Neural crest cell (in vitro differentiated cells): ENCODE measurements at regions not wholly inside any gene's neighbourhood (a gene's known extent, or its start where the extent isn't known, plus 50 kb on each side); places are given as distances from the start of the nearest gene placed in this dataset.

Source experiments
- DNase-seq: peaks from one replicate; pipeline ENCODE4 v3.0.0; 2021; ENCODE audit warnings: low read depth, mixed read lengths, low spot score
- H3K27ac Mint-ChIP-seq: one replicate; pipeline ENCODE4 v1.8.0; 2021; ENCODE audit warnings: mild to moderate bottlenecking, mixed read lengths; ENCODE audit not compliant: unreplicated experiment
- H3K27me3 Mint-ChIP-seq: 2 replicates; pipeline ENCODE4 v1.8.0; 2021; ENCODE audit warnings: low read depth, mild to moderate bottlenecking, mixed read lengths
- H3K36me3 Mint-ChIP-seq: 2 replicates; pipeline ENCODE4 v1.8.0; 2021; ENCODE audit warnings: low read depth, mild to moderate bottlenecking, mixed read lengths
- H3K4me1 Mint-ChIP-seq: 2 replicates; pipeline ENCODE4 v1.8.0; 2021; ENCODE audit warnings: mixed read lengths
- H3K4me3 Mint-ChIP-seq: one replicate; pipeline ENCODE4 v1.8.0; 2021; ENCODE audit warnings: mild to moderate bottlenecking, mixed read lengths
- H3K9me3 Mint-ChIP-seq: 2 replicates; pipeline ENCODE4 v1.8.0; 2021; ENCODE audit warnings: mixed read lengths
- TF ChIP-seq, protein P1 (sequence below): fragments of 200-600 bp; sonication (generic); conservative IDR thresholded peaks from 2 replicates; pipeline ENCODE4 v1.5.0; 2021; ENCODE audit warnings: antibody characterized with exemption, mild to moderate bottlenecking

DNA sequence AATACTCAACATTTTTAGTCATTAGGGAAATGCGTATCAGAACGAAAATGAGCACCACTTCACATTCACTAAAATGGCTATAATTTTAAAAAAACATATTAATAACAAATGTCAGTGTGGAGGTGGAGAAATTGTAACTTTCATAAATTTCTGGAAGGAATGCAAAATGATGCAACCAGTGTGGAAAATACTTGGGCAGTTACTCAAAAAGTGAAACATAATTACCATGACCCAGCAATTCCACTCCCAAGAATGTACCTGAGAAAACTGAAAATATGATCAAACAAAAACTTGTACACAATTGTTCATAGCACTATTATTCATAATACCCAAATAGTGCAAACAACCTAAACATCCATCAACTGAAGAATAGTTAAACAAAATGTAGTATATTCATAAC lies 76.1 kb upstream of the FAM241A start:
- no peaks in the 10 kb centered on the region for H3K36me3 Mint-ChIP-seq
- H3K4me1 Mint-ChIP-seq, result no peaks in the 10 kb centered on the region
- no peak overlapping the region for H3K27ac Mint-ChIP-seq
- no peak overlapping the region for H3K4me3 Mint-ChIP-seq
- no peaks in the 10 kb centered on the region for H3K27me3 Mint-ChIP-seq
- no peak for DNase-seq
- TF ChIP-seq, protein P1, sequence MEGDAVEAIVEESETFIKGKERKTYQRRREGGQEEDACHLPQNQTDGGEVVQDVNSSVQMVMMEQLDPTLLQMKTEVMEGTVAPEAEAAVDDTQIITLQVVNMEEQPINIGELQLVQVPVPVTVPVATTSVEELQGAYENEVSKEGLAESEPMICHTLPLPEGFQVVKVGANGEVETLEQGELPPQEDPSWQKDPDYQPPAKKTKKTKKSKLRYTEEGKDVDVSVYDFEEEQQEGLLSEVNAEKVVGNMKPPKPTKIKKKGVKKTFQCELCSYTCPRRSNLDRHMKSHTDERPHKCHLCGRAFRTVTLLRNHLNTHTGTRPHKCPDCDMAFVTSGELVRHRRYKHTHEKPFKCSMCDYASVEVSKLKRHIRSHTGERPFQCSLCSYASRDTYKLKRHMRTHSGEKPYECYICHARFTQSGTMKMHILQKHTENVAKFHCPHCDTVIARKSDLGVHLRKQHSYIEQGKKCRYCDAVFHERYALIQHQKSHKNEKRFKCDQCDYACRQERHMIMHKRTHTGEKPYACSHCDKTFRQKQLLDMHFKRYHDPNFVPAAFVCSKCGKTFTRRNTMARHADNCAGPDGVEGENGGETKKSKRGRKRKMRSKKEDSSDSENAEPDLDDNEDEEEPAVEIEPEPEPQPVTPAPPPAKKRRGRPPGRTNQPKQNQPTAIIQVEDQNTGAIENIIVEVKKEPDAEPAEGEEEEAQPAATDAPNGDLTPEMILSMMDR, result no peak
- H3K9me3 Mint-ChIP-seq, result peaks cover 7% of the 10 kb centered on the region

DNA sequence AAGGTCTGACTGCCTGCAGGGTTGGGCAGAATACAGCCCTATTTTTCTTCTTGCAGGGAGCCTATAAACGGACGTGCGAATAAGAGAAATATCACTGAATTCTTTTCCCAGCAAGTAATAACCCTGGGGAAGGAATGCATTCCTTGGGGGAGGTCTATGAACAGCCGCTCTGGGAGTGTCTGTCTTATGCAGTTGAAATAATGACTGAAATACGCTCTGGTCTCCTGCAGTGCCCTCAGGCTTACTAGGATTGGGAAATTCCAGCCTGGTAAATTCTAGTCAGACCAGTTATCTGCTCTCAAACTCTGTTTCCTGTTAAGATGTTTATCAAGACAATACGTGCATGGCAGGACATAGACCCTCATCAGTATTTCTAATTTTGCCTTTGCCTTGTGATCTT lies 72.1 kb upstream of the FAM241A start:
- Mint-ChIP-seq H3K27me3 (no peaks in the 10 kb centered on the region), H3K36me3 (no peaks in the 10 kb centered on the region), H3K9me3 (peaks cover 9% of the 10 kb centered on the region), H3K4me1 (no peaks in the 10 kb centered on the region), H3K4me3 (no peak overlapping the region), H3K27ac (no peak overlapping the region)
- no peak for DNase-seq
- TF ChIP-seq, protein P1, result no peak

DNA sequence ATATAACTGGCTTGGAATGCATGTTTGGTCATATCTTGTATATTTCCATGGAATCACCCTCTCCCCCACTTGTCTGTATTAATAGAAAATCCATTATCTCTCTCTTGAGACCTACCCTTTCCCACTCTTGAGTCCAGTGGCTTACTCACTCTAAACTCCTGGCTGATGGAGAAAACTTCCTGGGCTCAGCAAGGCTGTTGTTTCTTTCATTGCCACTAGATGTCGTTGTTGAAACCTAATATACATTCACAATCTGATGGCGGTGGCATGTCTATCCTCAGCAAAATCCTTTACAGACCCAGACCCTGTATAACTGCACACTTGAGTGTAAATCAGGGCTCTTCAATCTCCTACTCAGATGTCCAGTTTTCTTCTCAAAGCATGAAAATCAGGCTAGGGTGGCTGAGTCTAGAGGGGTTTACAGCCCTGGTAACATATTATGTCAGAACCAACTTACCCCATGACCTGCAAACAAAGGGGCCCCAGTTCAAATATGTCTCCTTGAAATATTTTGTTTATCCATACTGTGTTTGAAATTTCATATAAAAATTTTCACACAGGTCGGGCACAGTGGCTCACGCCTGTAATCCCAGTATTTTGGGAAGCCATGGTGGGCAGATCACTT lies 70.0 kb upstream of the FAM241A start:
- no peaks in the 10 kb centered on the region for H3K36me3 Mint-ChIP-seq
- TF ChIP-seq, protein P1, result peak; percentile 72
- DNase-seq, result peak; percentile 18
- H3K4me3 Mint-ChIP-seq, result no peak overlapping the region
- H3K9me3 Mint-ChIP-seq, result peaks cover 9% of the 10 kb centered on the region
- H3K4me1 Mint-ChIP-seq, result no peaks in the 10 kb centered on the region
- no peak overlapping the region for H3K27ac Mint-ChIP-seq
- H3K27me3 Mint-ChIP-seq, result no peaks in the 10 kb centered on the region

- Mint-ChIP-seq H3K27me3 (no peaks in the 10 kb centered on the region), H3K4me1 (no peaks in the 10 kb centered on the region), H3K36me3 (no peaks in the 10 kb centered on the region), H3K9me3 (peaks cover 9% of the 10 kb centered on the region), H3K27ac (no peak overlapping the region), H3K4me3 (no peak overlapping the region)
- no peak for DNase-seq
- TF ChIP-seq, protein P1, result no peak
Observed at GRCh38 chr4:112075906-112076305, 69.3 kb upstream of the FAM241A start.

DNA sequence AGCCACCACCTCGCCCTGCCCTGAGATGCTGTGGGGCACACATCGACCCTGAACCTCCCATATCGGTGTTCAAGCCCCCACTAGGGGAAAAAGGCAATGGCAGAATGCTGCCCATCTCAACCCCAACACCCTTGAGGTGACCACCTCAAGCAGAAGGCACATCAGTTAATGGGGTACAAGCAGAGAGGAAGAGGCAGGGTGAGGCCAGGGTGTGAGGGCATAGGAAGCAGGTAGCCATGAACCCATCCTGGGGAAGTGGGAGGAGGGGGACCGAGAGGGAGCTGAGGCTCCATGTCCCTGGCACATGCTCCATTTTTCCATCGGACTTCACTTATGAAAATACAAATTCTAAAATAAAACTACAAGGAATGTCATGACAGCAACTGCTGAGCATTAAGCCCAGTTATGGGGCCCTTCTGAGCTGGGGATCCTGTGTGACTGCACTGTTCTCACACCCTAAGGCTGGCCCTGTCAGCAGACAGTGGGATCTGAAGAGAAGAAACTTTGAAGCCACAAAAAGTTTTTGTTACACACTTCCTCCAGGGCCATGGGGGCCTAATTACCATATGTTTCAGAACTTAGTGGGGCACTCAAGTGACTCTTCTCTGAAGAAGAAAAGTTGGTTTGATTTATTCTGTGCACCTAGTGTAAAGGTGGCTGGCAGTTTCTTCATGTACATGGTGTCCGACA lies 68.2 kb upstream of the FAM241A start:
- Mint-ChIP-seq H3K27me3 (no peaks in the 10 kb centered on the region), H3K4me3 (no peak overlapping the region)
- TF ChIP-seq, protein P1, result no peak

More for the DNA sequence above, 68.2 kb upstream of the FAM241A start:
- Mint-ChIP-seq H3K36me3 (no peaks in the 10 kb centered on the region), H3K4me1 (no peaks in the 10 kb centered on the region), H3K9me3 (peaks cover 9% of the 10 kb centered on the region), H3K27ac (no peak overlapping the region)
- DNase-seq, result no peak
